K562 (cell line): ENCODE measurements at regions not wholly inside any gene's neighbourhood (a gene's known extent, or its start where the extent isn't known, plus 50 kb on each side); places are given as distances from the start of the nearest gene placed in this dataset.

Experiments used
- EHMT2 ChIP-seq: fragments of 450-650 bp; IDR thresholded peaks from 2 replicates; pipeline ENCODE4 v1.6.1; 2018; ENCODE audit warnings: antibody characterized with exemption
- MTF1 ChIP-seq: fragments of 250-450 bp; sonication (Bioruptor Pico); IDR thresholded peaks from 2 replicates; pipeline ENCODE4 v1.9.0; 2021; ENCODE audit warnings: moderate library complexity, mild to moderate bottlenecking, inconsistent platforms, borderline replicate concordance
- REST ChIP-seq, 2 experiments: fragments of 450-650 bp; formaldehyde crosslinking in 1 of 2; IDR thresholded peaks; 2 replicates each; pipeline versions ENCODE4 v1.4.0 to v1.6.1; 2014 to 2020; ENCODE audit warnings: mild to moderate bottlenecking in 2 of 2, borderline replicate concordance in 1 of 2, low read depth in 1 of 2
- SMARCE1 ChIP-seq: fragments of 450-650 bp; IDR thresholded peaks from 2 replicates; pipeline ENCODE4 v1.7.1; 2016; ENCODE audit warnings: mild to moderate bottlenecking
- ZNF436 ChIP-seq: fragments of 250-450, 450-650 bp; sonication (Bioruptor Pico); formaldehyde crosslinking; IDR thresholded peaks from 2 replicates; pipeline ENCODE4 v1.7.0; 2020; ENCODE audit warnings: mild to moderate bottlenecking

GRCh38 chr9:120252248-120252647 lies 327.7 kb downstream of the CDK5RAP2 start (continued):
- TF ChIP-seq REST (IDR thresholded peaks at IDR 0.05; ENCODE audit: borderline replicate concordance) (peak; percentile 76), REST (CRISPR knock-in tag; IDR thresholded peaks at IDR 0.05; ENCODE audit: low read depth) (no peak), EHMT2 (peak; percentile 52; the same call in 1 of the 2 replicates), ZNF436 (CRISPR knock-in tag) (no peak), SMARCE1 (no peak), MTF1 (CRISPR knock-in tag) (no peak)
